ENCODE measurements at regions not wholly inside any gene's neighbourhood (a gene's known extent, or its start where the extent isn't known, plus 50 kb on each side); places are given as distances from the start of the nearest gene placed in this dataset.

DNA sequence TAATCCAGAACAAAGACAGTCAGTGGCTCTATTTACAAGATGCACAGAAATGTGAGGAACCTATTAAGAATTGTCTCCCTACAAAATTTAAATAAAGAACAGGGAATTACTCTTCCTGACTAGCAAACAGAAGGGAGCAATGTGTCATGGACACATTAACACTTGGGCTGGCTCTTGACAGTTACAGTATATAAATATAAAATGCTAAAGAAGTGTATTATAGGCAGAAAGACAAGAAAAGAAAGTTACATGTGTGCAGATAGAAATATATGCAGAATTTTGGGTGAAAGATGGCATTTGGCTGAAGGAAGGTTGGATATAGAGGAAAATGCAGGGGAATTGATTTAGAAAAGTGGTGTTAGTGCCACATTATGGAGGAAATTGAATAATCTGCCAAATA lies 2257.1 kb upstream of the ACO1 start:
- H3K4me3 ChIP-seq (ENCODE audit: low read length) = no peak overlapping the region
- no peak overlapping the region for H3K27ac ChIP-seq (ENCODE audit: low read length)
- H3K79me2 ChIP-seq (ENCODE audit: low read length) = no peaks in the 10 kb centered on the region
- TF ChIP-seq, protein P1, sequence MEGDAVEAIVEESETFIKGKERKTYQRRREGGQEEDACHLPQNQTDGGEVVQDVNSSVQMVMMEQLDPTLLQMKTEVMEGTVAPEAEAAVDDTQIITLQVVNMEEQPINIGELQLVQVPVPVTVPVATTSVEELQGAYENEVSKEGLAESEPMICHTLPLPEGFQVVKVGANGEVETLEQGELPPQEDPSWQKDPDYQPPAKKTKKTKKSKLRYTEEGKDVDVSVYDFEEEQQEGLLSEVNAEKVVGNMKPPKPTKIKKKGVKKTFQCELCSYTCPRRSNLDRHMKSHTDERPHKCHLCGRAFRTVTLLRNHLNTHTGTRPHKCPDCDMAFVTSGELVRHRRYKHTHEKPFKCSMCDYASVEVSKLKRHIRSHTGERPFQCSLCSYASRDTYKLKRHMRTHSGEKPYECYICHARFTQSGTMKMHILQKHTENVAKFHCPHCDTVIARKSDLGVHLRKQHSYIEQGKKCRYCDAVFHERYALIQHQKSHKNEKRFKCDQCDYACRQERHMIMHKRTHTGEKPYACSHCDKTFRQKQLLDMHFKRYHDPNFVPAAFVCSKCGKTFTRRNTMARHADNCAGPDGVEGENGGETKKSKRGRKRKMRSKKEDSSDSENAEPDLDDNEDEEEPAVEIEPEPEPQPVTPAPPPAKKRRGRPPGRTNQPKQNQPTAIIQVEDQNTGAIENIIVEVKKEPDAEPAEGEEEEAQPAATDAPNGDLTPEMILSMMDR (IDR thresholded peaks at IDR 0.05; ENCODE audit: low read depth, low read length) = no peak
- no peak for TF ChIP-seq EZH2phosphoT487 (IDR thresholded peaks at IDR 0.05; ENCODE audit: low read depth)
- no peaks in the 10 kb centered on the region for H3K36me3 ChIP-seq (replicated peaks; ENCODE audit: low read depth, low read length)
- no peak overlapping the region for H2AFZ ChIP-seq (ENCODE audit: low read depth, low read length)
- no peaks in the 10 kb centered on the region for H3K9me3 ChIP-seq (ENCODE audit: insufficient read depth, low read length)
- H4K20me1 ChIP-seq (ENCODE audit: insufficient read depth, low read length) = no peaks in the 10 kb centered on the region
- no peak overlapping the region for H3K9ac ChIP-seq (ENCODE audit: low read length)
- no peaks in the 10 kb centered on the region for H3K27me3 ChIP-seq (ENCODE audit: low read depth, low read length)
- no peak overlapping the region for H3K4me2 ChIP-seq (ENCODE audit: low read length)
- no peaks in the 10 kb centered on the region for H3K4me1 ChIP-seq (ENCODE audit: low read length)

DNA sequence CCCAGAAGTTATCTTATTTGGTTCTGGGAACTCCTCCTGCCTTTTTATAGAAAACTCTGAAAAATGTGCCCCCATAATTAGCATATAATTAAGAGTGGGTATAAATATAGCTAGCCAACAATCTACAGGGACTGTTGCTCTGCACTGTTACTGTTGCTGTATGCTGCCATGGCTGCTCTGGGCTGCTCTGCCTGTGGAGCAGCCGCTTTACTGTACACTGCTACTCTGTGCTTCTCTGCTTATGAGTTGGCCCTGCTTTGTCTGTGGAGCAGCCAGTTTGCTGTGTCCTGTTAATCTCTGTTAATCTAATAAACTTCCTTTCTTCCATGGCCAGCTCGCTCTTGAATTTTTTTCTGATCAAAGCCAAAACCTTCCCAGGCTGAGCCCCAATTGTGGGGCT lies 2244.0 kb upstream of the ACO1 start:
- TF ChIP-seq, protein P1 (IDR thresholded peaks at IDR 0.05; ENCODE audit: low read depth, low read length) = no peak
- TF ChIP-seq EZH2phosphoT487 (IDR thresholded peaks at IDR 0.05; ENCODE audit: low read depth) = no peak
- Histone ChIP-seq H3K9me3 (ENCODE audit: insufficient read depth, low read length) (no peaks in the 10 kb centered on the region), H2AFZ (ENCODE audit: low read depth, low read length) (no peak overlapping the region), H3K36me3 (replicated peaks; ENCODE audit: low read depth, low read length) (no peaks in the 10 kb centered on the region), H3K9ac (ENCODE audit: low read length) (no peak overlapping the region), H3K79me2 (ENCODE audit: low read length) (no peaks in the 10 kb centered on the region), H4K20me1 (ENCODE audit: insufficient read depth, low read length) (no peaks in the 10 kb centered on the region), H3K27ac (ENCODE audit: low read length) (no peak overlapping the region), H3K27me3 (ENCODE audit: low read depth, low read length) (no peaks in the 10 kb centered on the region), H3K4me2 (ENCODE audit: low read length) (no peak overlapping the region), H3K4me1 (ENCODE audit: low read length) (no peaks in the 10 kb centered on the region), H3K4me3 (ENCODE audit: low read length) (no peak overlapping the region)

DNA sequence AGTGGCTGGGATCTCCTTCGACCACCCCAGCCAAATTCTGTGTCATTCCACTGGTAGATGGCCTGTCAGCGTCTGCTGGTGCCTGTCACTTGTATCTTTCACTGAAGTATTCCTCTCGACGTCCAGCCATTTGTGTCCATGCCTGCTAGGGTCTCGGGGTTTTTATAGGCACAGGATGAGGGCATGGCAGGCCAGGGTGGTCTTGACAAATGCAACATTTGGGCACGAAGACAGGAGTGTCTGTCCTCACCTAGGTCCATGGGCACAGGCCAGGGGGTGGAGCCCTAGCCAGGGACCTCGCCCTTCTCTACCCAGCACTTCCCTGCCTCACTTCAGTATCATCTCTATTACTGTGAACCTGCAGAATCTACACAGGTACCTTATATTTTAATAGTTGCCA lies 2223.9 kb upstream of the ACO1 start:
- TF ChIP-seq, protein P1 (IDR thresholded peaks at IDR 0.05; ENCODE audit: low read depth, low read length) = no peak
- no peak for TF ChIP-seq EZH2phosphoT487 (IDR thresholded peaks at IDR 0.05; ENCODE audit: low read depth)
- no peaks in the 10 kb centered on the region for H3K4me1 ChIP-seq (ENCODE audit: low read length)

DNA sequence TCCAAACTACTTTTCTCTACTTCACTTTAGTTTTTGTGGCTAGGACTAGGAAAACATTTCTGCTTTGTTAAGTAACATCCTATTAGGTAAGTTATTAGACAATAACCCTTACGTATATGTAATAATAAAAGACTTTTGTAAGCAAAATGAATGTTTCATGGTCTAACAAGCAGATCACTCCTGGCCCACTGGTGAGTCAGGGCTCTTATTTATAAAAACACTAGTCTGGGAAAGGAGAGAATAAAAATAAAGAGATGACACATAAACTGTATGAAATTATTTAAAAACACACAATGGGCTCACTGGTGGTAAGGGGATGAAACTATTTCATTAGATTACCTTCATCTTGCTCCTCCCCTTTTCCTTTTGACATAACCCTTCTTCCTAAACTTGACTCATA lies 2212.2 kb upstream of the ACO1 start:
- H3K9ac ChIP-seq (ENCODE audit: low read length) = no peak overlapping the region
- TF ChIP-seq, protein P1 (IDR thresholded peaks at IDR 0.05; ENCODE audit: low read depth, low read length) = no peak
- no peak for TF ChIP-seq EZH2phosphoT487 (IDR thresholded peaks at IDR 0.05; ENCODE audit: low read depth)
- no peaks in the 10 kb centered on the region for H3K79me2 ChIP-seq (ENCODE audit: low read length)
- H3K27me3 ChIP-seq (ENCODE audit: low read depth, low read length) = no peaks in the 10 kb centered on the region
- no peaks in the 10 kb centered on the region for H3K4me1 ChIP-seq (ENCODE audit: low read length)
- no peak overlapping the region for H3K4me2 ChIP-seq (ENCODE audit: low read length)
- H4K20me1 ChIP-seq (ENCODE audit: insufficient read depth, low read length) = no peaks in the 10 kb centered on the region
- H3K36me3 ChIP-seq (replicated peaks; ENCODE audit: low read depth, low read length) = no peaks in the 10 kb centered on the region
- H2AFZ ChIP-seq (ENCODE audit: low read depth, low read length) = no peak overlapping the region
- no peak overlapping the region for H3K4me3 ChIP-seq (ENCODE audit: low read length)
- H3K27ac ChIP-seq (ENCODE audit: low read length) = no peak overlapping the region
- no peaks in the 10 kb centered on the region for H3K9me3 ChIP-seq (ENCODE audit: insufficient read depth, low read length)

More for the DNA sequence above, 2223.9 kb upstream of the ACO1 start:
- no peaks in the 10 kb centered on the region for H3K36me3 ChIP-seq (replicated peaks; ENCODE audit: low read depth, low read length)
- H2AFZ ChIP-seq (ENCODE audit: low read depth, low read length) = no peak overlapping the region
- H3K4me2 ChIP-seq (ENCODE audit: low read length) = no peak overlapping the region
- no peaks in the 10 kb centered on the region for H3K9me3 ChIP-seq (ENCODE audit: insufficient read depth, low read length)
- H3K27me3 ChIP-seq (ENCODE audit: low read depth, low read length) = no peaks in the 10 kb centered on the region
- no peak overlapping the region for H3K4me3 ChIP-seq (ENCODE audit: low read length)
- H3K79me2 ChIP-seq (ENCODE audit: low read length) = no peaks in the 10 kb centered on the region
- no peaks in the 10 kb centered on the region for H4K20me1 ChIP-seq (ENCODE audit: insufficient read depth, low read length)
- no peak overlapping the region for H3K9ac ChIP-seq (ENCODE audit: low read length)
- no peak overlapping the region for H3K27ac ChIP-seq (ENCODE audit: low read length)
